ES-I3 (cell line): ENCODE measurements at regions not wholly inside any gene's neighbourhood (a gene's known extent, or its start where the extent isn't known, plus 50 kb on each side); places are given as distances from the start of the nearest gene placed in this dataset.
A peak's percentile ranks its signal among the peaks of the same experiment; 100 is the strongest.

Experiments used
- H3K36me3 ChIP-seq: 2 replicates; pipeline ENCODE4 v1.6.1; 2013; ENCODE audit warnings: mild to moderate bottlenecking, low read length, control low read depth, moderate library complexity; ENCODE audit not compliant: insufficient read depth
- H3K4me1 ChIP-seq: 2 replicates; pipeline ENCODE4 v1.6.1; 2013; ENCODE audit warnings: mild to moderate bottlenecking, control low read depth, low read length; ENCODE audit not compliant: insufficient read depth
- H3K9ac ChIP-seq: 2 replicates; pipeline ENCODE4 v1.6.1; 2013; ENCODE audit warnings: low read depth, mild to moderate bottlenecking, low read length, moderate library complexity
- H3K9me3 ChIP-seq: 2 replicates; pipeline ENCODE4 v1.6.1; 2013; ENCODE audit warnings: mild to moderate bottlenecking, low read length, moderate library complexity; ENCODE audit not compliant: control insufficient read depth, insufficient read depth

DNA sequence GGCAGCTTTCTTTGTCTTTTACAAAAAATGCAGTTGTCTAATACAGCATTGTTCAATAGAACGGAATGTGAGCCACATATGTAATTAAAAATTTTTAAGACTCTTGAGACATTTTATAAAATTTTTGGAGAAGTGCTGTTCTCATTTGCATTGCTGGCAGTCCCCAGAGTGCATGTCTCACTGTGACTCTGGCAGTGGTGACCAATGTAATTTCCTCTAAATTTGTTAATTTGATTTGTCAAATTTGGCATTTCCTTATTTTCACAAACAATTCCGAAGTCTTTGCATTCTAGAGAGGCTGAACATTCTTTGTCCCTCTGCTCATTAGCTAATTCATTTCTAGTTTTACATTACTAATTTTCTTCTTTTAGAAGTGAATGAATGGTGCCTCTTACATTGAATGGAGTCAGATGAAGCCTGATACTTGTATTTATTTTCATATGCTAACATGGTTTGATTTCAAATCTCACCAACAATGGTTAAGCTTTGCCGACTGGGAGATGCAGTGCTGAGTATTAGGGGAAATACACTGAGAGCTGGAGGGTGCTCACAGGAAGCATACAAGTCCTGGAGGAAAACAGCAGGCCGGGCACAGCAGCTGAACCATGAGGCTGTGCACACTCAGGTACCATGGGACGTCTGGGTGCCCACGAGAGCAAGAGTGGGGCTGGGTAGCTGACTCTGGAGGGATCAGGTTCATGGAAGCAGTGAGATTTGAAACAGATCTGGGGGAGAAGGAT, 68.5 kb upstream of the ARMC2 start:
- no peak overlapping the region for H3K9ac ChIP-seq
- peaks cover 10% of the 10 kb centered on the region; the same call in 1 of the 2 replicates for H3K4me1 ChIP-seq
- H3K9me3 ChIP-seq: no peaks in the 10 kb centered on the region
- no peaks in the 10 kb centered on the region for H3K36me3 ChIP-seq

GRCh38 chr6:108780784-108781183, 67.4 kb upstream of the ARMC2 start:
- Histone ChIP-seq H3K36me3 (no peaks in the 10 kb centered on the region), H3K9ac (no peak overlapping the region), H3K4me1 (peaks cover 10% of the 10 kb centered on the region; the same call in 1 of the 2 replicates), H3K9me3 (no peaks in the 10 kb centered on the region)

- peak overlapping the region; percentile 34; the same call in 1 of the 2 replicates for H3K9ac ChIP-seq
- H3K4me1 ChIP-seq: peaks cover 10% of the 10 kb centered on the region; the same call in 1 of the 2 replicates
- H3K36me3 ChIP-seq: no peaks in the 10 kb centered on the region
- H3K9me3 ChIP-seq: no peaks in the 10 kb centered on the region
These were observed 66.7 kb upstream of the ARMC2 start for GRCh38 chr6:108781419-108782100.

DNA sequence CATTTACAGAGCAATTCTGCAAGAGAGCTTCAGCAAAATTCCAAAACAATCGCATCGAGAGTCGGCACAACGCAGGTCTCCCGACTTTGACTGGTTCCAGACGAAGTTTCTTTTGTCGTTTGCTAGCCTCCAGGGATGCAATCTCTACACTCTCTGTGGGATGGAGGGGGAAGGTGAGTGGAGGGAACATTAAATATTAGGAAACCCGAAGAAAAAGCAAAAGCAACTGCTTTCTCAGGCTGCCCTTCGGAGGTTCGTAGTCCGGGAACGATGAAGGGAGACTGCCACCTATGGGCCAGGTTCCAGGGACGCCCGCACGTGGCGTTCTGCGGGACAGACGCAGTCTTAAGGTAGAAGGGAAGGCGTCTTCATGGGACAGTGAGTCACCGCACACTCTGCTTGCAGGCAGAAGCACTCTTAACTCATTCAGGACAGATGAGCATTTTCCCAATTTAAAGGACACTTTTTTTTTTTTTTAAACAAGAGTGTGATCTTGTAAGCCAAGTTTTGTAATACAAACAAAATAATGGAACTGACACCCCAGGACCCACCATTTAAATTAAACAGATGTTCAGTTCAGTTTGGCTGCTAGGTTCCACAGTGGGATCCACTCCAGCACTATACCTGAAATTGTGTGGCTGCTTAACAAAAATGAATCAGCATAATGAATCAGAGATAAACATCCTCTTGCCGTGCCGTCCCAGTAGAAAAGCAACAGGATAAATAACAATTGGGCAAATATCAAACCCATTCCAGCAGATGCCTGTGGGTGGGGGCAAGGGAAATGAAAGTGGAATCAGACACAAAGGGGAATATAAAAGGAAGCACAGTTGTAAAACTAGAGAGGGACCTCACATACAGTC, 65.8 kb upstream of the ARMC2 start:
- H3K9ac ChIP-seq: peak overlapping the region; percentile 34; the same call in 1 of the 2 replicates
- H3K36me3 ChIP-seq: no peaks in the 10 kb centered on the region
- H3K4me1 ChIP-seq: peaks cover 10% of the 10 kb centered on the region; the same call in 1 of the 2 replicates
- H3K9me3 ChIP-seq: no peaks in the 10 kb centered on the region

DNA sequence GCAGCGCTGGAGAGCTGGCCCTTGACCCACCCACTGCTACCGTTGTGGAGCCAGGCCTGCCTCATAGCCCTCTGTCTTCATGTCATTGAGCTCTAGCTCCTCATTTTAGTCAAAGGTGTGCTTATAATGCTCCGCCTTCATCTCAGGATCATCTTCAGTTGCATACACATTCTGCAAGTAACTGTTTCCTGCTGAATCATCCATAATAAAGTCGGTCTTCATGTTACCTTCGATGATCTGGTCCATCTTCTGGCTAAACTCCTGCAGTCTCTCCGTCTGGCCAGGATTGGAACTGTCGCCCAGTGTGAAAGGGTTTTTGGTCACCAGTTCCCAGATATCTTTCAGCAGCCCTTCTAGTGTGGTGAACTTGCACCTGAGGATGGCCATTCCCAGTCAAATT, 62.6 kb upstream of the ARMC2 start:
- Histone ChIP-seq H3K4me1 (peaks cover 8% of the 10 kb centered on the region; the same call in 1 of the 2 replicates), H3K9ac (no peak overlapping the region), H3K36me3 (no peaks in the 10 kb centered on the region), H3K9me3 (no peaks in the 10 kb centered on the region)

DNA sequence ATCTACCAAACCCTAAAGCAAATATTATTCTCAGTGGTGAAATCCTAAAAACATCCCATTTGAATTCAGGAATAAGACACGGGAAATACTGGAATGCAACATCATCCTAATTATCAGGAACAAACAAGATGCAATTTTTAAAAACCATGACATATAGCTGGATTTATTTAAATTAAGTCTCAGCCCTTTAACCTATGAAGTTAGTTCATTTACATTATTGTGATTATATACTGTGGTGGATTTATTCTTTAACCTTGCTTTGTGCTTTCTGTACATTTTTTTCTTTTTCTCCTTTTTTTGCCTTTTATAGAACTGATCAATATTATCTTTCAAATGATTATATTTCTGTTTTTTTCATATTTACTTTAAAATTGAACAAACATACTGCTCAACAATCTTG, 59.8 kb upstream of the ARMC2 start:
- Histone ChIP-seq H3K4me1 (no peaks in the 10 kb centered on the region), H3K9me3 (no peaks in the 10 kb centered on the region), H3K9ac (no peak overlapping the region), H3K36me3 (no peaks in the 10 kb centered on the region)

GRCh38 chr6:108789475-108789874, 58.7 kb upstream of the ARMC2 start:
- Histone ChIP-seq H3K9me3 (no peaks in the 10 kb centered on the region), H3K4me1 (no peaks in the 10 kb centered on the region), H3K9ac (no peak overlapping the region), H3K36me3 (no peaks in the 10 kb centered on the region)

GRCh38 chr6:108791700-108792099, 56.5 kb upstream of the ARMC2 start:
- H3K9me3 ChIP-seq: no peaks in the 10 kb centered on the region
- H3K36me3 ChIP-seq: no peaks in the 10 kb centered on the region
- no peaks in the 10 kb centered on the region for H3K4me1 ChIP-seq
- H3K9ac ChIP-seq: no peak overlapping the region

DNA sequence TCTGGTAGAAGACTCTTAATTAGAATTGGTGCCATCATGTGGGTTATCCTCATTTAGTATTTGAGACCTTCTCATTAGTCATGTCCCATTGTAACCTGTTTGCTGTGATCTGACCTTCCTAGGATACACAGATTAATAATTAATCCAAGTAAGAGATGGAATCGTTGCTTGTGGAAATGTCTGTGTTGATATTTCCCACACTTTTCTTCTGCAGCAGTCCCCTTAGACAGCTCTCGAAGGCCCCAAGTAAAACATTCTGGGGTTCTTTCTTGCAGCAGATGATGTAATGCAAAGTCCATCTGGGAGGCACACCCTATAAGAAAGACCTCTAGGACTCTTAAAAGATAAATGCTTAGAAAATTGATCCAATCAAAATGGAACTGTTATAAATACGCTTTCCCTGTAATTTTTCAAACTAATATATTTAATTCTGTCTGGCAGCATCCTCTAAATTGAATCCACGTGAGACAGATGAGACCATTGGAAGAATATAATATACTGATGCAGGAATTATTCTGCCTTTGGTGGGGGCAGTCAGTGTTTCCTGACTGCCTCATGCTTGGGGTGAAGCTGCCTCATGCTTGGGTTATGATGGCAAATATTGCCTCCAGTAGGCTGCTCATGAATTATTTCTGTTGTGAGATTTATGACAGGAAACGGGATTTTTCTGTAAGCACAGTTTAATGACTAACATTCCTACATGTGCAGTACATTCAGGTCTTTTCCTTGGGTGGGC, 54.5 kb upstream of the ARMC2 start:
- Histone ChIP-seq H3K9me3 (no peaks in the 10 kb centered on the region), H3K9ac (no peak overlapping the region), H3K36me3 (no peaks in the 10 kb centered on the region), H3K4me1 (no peaks in the 10 kb centered on the region)

DNA sequence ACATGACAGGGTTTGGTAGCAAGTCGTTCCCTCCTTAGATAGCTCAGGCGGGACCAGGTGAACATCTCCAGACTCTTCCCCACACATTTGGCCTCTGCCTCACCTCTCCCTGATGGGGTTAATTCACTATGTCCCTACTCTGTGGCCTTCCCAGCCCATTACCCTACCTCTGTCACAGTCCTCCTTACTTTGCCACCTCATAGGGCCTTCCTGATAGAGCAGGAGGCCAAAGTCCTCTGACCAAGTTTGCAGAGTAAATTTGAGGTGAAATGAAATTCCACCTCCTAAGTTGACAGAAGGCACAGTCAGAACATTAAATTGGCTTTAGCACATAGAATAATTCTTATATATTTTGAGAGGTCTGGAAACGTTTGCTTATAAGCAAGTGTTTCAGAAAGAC, 53.1 kb upstream of the ARMC2 start:
- no peaks in the 10 kb centered on the region for H3K9me3 ChIP-seq
- no peak overlapping the region for H3K9ac ChIP-seq
- H3K36me3 ChIP-seq: no peaks in the 10 kb centered on the region
- no peaks in the 10 kb centered on the region for H3K4me1 ChIP-seq

DNA sequence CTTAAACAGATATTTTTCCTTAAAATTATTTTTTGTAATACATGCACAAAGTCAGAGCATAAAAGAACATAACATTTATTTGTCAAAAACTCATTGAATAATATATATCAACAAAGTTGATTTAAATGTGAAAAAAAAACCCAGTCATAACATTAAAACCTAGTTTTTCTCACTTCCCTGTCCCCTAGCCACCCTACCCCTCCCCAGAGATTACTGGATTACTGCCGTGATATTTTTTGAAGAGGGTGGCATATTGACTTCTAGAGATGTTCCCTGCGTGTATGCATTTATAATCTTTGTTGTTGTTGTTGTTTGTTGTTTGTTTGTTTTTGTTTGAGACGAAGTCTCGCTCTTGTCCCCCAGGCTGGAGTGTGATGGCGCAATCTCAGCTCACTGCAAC, 52.4 kb upstream of the ARMC2 start:
- no peaks in the 10 kb centered on the region for H3K4me1 ChIP-seq

DNA sequence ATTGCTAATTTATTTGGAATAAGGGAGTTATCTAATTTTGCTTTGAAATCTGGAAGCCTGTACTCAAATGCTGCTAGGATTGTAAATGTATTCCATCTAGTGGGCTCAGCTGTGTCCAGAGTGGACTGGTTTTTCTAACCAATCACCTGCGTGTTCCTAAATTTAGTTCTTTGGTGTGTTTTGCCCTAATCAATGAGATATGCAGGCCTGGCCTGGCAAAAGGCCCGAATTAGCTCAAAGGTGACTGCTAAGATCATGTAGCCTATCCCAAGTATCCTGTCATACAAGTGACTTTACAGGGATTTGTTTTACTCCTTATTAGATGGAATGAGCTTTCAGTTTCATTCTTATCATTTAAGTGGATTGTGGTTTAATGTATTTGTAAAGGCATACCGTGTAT, 51.3 kb upstream of the ARMC2 start:
- H3K9me3 ChIP-seq: no peaks in the 10 kb centered on the region
- H3K9ac ChIP-seq: no peak overlapping the region
- no peaks in the 10 kb centered on the region for H3K36me3 ChIP-seq
- no peaks in the 10 kb centered on the region for H3K4me1 ChIP-seq

More for the DNA sequence above, 52.4 kb upstream of the ARMC2 start:
- Histone ChIP-seq H3K36me3 (no peaks in the 10 kb centered on the region), H3K9me3 (no peaks in the 10 kb centered on the region), H3K9ac (no peak overlapping the region)

- H3K4me1 ChIP-seq: no peaks in the 10 kb centered on the region
- H3K9me3 ChIP-seq: no peaks in the 10 kb centered on the region
- no peak overlapping the region for H3K9ac ChIP-seq
- no peaks in the 10 kb centered on the region for H3K36me3 ChIP-seq
These were observed 50.1 kb upstream of the ARMC2 start for GRCh38 chr6:108797951-108798669.
